Vagina (tissue), 2 donors: ENCODE measurements at regions not wholly inside any gene's neighbourhood (a gene's known extent, or its start where the extent isn't known, plus 50 kb on each side); places are given as distances from the start of the nearest gene placed in this dataset.

ENCODE experiments used
- POLR2AphosphoS5 ChIP-seq, 2 donors: sonication (generic); formaldehyde crosslinking; IDR thresholded peaks; one replicate each; pipeline ENCODE4 v1.9.0; 2017; ENCODE audit warnings: antibody characterized with exemption in 2 of 2, mild to moderate bottlenecking in 2 of 2, low read depth in 1 of 2; ENCODE audit not compliant: insufficient read depth in 1 of 2
- TF ChIP-seq, protein P1 (sequence below), 3 experiments: fragments of 450-650 bp in 2 of 3; fragments of 200-600 bp in 1 of 3; sonication (generic) in 1 of 3; IDR thresholded peaks; one replicate each; pipeline ENCODE4 v1.5.1; 2017 to 2019; ENCODE audit warnings: antibody characterized with exemption in 3 of 3, mild to moderate bottlenecking in 2 of 3, moderate library complexity in 2 of 3

DNA sequence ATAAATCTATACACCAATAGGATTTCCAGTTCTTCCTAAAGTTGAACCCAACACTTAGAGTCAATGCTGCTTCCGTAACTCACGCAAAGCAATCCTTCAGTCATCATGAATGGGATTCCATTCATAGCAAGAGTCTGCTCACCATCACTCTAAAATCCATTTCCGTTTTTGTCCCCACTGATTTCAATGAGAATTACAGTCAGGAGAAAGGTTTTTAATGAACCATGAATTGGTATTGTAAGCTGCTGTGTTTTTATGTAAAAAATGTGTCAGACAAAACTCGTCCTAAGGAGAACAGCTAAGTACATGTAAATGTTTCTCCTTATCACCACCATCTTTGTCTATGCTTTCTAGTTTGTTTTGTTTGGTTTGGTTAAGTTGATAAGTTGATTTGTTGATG is 391.5 kb downstream of the IRS1 start:
- TF ChIP-seq, protein P1, sequence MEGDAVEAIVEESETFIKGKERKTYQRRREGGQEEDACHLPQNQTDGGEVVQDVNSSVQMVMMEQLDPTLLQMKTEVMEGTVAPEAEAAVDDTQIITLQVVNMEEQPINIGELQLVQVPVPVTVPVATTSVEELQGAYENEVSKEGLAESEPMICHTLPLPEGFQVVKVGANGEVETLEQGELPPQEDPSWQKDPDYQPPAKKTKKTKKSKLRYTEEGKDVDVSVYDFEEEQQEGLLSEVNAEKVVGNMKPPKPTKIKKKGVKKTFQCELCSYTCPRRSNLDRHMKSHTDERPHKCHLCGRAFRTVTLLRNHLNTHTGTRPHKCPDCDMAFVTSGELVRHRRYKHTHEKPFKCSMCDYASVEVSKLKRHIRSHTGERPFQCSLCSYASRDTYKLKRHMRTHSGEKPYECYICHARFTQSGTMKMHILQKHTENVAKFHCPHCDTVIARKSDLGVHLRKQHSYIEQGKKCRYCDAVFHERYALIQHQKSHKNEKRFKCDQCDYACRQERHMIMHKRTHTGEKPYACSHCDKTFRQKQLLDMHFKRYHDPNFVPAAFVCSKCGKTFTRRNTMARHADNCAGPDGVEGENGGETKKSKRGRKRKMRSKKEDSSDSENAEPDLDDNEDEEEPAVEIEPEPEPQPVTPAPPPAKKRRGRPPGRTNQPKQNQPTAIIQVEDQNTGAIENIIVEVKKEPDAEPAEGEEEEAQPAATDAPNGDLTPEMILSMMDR (IDR thresholded peaks at IDR 0.05), result no peak
- TF ChIP-seq POLR2AphosphoS5 (IDR thresholded peaks at IDR 0.05; ENCODE audit: insufficient read depth in 1 of 2, low read depth in 1 of 2), result no peak
